ENCODE measurements at regions not wholly inside any gene's neighbourhood (a gene's known extent, or its start where the extent isn't known, plus 50 kb on each side); places are given as distances from the start of the nearest gene placed in this dataset.

DNA sequence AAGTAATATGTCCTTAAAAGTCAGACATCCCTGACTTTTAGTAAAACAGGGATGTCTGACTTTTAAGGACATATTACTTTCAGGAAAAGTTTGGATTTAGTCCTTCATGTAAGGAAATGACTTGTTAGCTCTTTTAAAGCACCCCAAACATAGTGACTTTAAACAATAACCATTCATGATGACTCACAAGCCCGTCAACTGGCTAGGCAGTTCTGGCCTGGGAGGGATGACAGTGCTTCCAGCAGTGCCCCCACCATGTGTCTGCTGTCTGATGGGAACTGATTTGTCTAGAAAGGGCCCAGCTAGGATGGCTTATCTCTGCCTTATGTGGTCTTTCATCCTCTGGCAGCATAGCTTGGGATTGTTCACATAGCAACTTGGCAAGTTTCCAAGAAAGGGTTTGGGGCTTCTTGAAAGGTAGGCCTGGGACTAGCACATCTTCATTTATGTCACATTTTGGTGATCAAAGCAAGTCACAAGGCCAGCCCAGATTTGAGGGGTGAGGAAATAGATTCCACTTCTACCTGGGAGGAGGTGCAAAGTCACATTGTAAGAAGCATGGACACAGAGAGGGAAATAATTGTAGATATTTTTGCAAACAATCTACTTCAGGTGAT lies 143.5 kb downstream of the C1orf94 start:
- Histone ChIP-seq H3K4me1 (no peaks in the 10 kb centered on the region), H3K4me2 (ENCODE audit: low read length) (no peak overlapping the region), H3K9ac (no peak overlapping the region), H2AFZ (no peak overlapping the region), H3K9me3 (ENCODE audit: control insufficient read depth, low read length) (no peaks in the 10 kb centered on the region), H3K79me2 (no peaks in the 10 kb centered on the region), H3K36me3 (ENCODE audit: control insufficient read depth, insufficient read depth, low read length) (no peaks in the 10 kb centered on the region), H3K27me3 (ENCODE audit: control insufficient read depth, insufficient read depth, low read length) (no peaks in the 10 kb centered on the region), H3K27ac (no peak overlapping the region), H3K4me3 (ENCODE audit: low read depth, low read length) (no peak overlapping the region)
- TF ChIP-seq, protein P1, sequence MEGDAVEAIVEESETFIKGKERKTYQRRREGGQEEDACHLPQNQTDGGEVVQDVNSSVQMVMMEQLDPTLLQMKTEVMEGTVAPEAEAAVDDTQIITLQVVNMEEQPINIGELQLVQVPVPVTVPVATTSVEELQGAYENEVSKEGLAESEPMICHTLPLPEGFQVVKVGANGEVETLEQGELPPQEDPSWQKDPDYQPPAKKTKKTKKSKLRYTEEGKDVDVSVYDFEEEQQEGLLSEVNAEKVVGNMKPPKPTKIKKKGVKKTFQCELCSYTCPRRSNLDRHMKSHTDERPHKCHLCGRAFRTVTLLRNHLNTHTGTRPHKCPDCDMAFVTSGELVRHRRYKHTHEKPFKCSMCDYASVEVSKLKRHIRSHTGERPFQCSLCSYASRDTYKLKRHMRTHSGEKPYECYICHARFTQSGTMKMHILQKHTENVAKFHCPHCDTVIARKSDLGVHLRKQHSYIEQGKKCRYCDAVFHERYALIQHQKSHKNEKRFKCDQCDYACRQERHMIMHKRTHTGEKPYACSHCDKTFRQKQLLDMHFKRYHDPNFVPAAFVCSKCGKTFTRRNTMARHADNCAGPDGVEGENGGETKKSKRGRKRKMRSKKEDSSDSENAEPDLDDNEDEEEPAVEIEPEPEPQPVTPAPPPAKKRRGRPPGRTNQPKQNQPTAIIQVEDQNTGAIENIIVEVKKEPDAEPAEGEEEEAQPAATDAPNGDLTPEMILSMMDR (IDR thresholded peaks at IDR 0.05) = no peak

DNA sequence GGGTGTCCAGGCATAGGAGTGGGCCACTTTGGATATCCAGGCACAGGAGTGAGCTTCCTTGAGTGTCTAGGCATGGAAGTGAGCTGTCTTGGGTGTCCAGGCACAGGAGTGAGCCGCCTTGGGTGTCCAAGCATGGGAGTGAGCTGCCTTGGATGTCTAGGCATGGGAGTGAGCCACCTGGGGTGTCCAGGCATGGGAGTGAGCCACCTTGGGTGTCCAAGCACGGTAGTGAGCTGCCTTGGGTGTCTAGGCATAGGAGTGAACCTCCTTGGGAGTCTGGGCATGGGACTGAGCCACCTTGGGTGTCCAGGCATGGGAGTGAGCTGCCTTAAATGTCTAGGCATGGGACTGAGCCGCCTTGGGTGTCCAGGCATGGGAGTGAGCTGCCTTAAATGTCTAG lies 146.3 kb downstream of the C1orf94 start:
- Histone ChIP-seq H3K4me3 (ENCODE audit: low read depth, low read length) (no peak overlapping the region), H3K4me2 (ENCODE audit: low read length) (no peak overlapping the region), H2AFZ (no peak overlapping the region), H3K9ac (no peak overlapping the region), H3K36me3 (ENCODE audit: control insufficient read depth, insufficient read depth, low read length) (no peaks in the 10 kb centered on the region), H3K4me1 (no peaks in the 10 kb centered on the region), H3K27me3 (ENCODE audit: control insufficient read depth, insufficient read depth, low read length) (no peaks in the 10 kb centered on the region), H3K79me2 (no peaks in the 10 kb centered on the region), H3K9me3 (ENCODE audit: control insufficient read depth, low read length) (no peaks in the 10 kb centered on the region), H3K27ac (no peak overlapping the region)
- TF ChIP-seq, protein P1 (IDR thresholded peaks at IDR 0.05) = no peak

DNA sequence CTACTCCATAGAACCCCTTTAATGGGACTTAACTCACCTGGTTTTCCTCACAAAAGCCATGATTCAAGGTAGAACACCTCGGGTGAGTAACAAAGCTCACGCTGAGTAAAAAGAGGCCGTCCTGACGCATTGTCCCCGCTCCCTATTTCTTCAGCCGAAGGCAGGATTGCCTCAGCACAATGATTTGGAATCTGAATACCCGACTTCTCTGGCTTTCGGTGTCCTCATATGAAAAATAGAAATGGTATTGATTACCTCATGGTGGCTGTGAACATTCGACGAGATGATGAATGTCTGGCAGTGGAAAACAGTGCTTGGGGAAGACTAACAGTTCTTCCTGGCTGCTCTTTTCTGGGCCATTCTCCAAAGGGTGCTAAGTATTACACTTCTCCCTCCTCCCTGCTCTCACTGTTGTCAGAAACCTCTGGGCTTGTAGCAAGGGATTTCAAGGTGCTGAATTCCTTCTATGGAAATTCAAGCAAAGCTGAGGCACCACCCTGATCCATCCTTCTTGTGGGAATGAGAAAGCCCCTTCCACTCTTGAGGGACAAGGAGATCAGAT lies 148.3 kb downstream of the C1orf94 start:
- Histone ChIP-seq H3K4me2 (ENCODE audit: low read length) (no peak overlapping the region), H3K36me3 (ENCODE audit: control insufficient read depth, insufficient read depth, low read length) (no peaks in the 10 kb centered on the region), H3K79me2 (no peaks in the 10 kb centered on the region), H3K4me3 (ENCODE audit: low read depth, low read length) (no peak overlapping the region), H3K27ac (no peak overlapping the region), H3K4me1 (no peaks in the 10 kb centered on the region), H2AFZ (no peak overlapping the region), H3K9me3 (ENCODE audit: control insufficient read depth, low read length) (no peaks in the 10 kb centered on the region), H3K9ac (no peak overlapping the region), H3K27me3 (ENCODE audit: control insufficient read depth, insufficient read depth, low read length) (no peaks in the 10 kb centered on the region)
- TF ChIP-seq, protein P1 (IDR thresholded peaks at IDR 0.05) = no peak

DNA sequence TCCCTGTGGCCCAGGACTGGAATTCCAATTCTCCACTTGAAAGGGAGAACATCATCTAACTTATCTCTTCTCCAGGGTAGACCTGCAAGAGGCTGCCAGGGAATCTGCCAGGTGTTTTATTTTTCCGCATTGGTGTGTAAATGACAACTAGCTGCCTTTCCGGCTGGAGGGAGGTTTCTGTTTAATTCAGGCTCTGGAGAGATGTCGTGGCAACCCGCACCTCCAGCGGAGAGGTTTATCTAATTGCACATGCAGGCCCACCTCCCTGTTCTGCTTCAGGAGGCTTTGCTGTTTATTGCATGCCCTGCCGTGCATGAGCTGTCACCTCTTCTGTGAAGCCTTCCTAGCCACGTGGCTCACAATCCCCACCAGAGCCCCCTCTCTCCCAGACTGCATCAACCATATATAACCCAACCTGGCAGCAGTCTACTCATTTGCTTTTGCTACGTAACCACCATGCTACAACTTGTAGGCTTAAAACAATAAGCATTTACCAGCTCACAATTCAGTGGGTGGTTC lies 151.6 kb downstream of the C1orf94 start:
- Histone ChIP-seq H3K36me3 (ENCODE audit: control insufficient read depth, insufficient read depth, low read length) (no peaks in the 10 kb centered on the region), H3K4me2 (ENCODE audit: low read length) (no peak overlapping the region), H3K9ac (no peak overlapping the region), H2AFZ (no peak overlapping the region), H3K9me3 (ENCODE audit: control insufficient read depth, low read length) (no peaks in the 10 kb centered on the region), H3K4me1 (no peaks in the 10 kb centered on the region), H3K27me3 (ENCODE audit: control insufficient read depth, insufficient read depth, low read length) (no peaks in the 10 kb centered on the region), H3K27ac (no peak overlapping the region), H3K4me3 (ENCODE audit: low read depth, low read length) (no peak overlapping the region), H3K79me2 (no peaks in the 10 kb centered on the region)
- TF ChIP-seq, protein P1 (IDR thresholded peaks at IDR 0.05) = no peak

DNA sequence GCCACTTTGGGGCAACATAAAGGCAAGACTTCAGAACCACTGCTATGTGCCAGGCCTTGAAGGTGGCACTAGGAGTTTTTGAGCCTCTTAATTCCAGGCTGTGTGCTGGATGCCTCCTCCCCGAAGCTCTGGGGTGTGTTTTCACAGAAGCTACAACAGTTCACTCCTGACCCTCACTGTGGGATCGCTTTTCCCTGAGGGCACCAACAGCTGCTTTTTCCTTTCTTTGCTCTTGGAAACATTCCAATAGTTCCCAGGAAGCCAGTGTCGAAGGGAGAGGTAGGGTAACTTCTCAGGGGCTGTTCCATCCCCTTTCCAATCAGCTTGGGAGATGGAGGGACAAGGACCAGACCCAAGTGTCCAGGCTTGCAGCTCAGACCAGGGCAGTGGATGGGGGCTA lies 153.4 kb downstream of the C1orf94 start:
- TF ChIP-seq, protein P1 (IDR thresholded peaks at IDR 0.05) = no peak

More for the DNA sequence above, 153.4 kb downstream of the C1orf94 start:
- Histone ChIP-seq H3K9me3 (ENCODE audit: control insufficient read depth, low read length) (no peaks in the 10 kb centered on the region), H2AFZ (no peak overlapping the region), H3K27ac (no peak overlapping the region), H3K36me3 (ENCODE audit: control insufficient read depth, insufficient read depth, low read length) (no peaks in the 10 kb centered on the region), H3K4me2 (ENCODE audit: low read length) (no peak overlapping the region), H3K9ac (no peak overlapping the region), H3K4me3 (ENCODE audit: low read depth, low read length) (no peak overlapping the region), H3K79me2 (no peaks in the 10 kb centered on the region), H3K4me1 (no peaks in the 10 kb centered on the region), H3K27me3 (ENCODE audit: control insufficient read depth, insufficient read depth, low read length) (no peaks in the 10 kb centered on the region)

All from parathyroid adenoma (tissue), 2 donors.